MM.1S (cell line): ENCODE measurements at regions not wholly inside any gene's neighbourhood (a gene's known extent, or its start where the extent isn't known, plus 50 kb on each side); places are given as distances from the start of the nearest gene placed in this dataset.

Experiments used
- DNase-seq: peaks from one replicate; pipeline ENCODE4 v3.0.0-alpha.2; 2015
- H2AFZ ChIP-seq: fragments of 300-600 bp; sonication (generic); 2 replicates; pipeline ENCODE4 v1.6.0; 2016; ENCODE audit warnings: antibody characterized with exemption, low read length
- H3F3A ChIP-seq: fragments of 300-600 bp; sonication (generic); 2 replicates; pipeline ENCODE4 v1.6.1; 2016; ENCODE audit warnings: mild to moderate bottlenecking, antibody characterized with exemption, low read length, moderate library complexity, mixed read lengths; ENCODE audit not compliant: insufficient read depth
- H3K27ac ChIP-seq: fragments of 300-600 bp; sonication (generic); 2 replicates; pipeline ENCODE4 v1.5.1; 2016; ENCODE audit warnings: mild to moderate bottlenecking, low read length
- H3K27me3 ChIP-seq: fragments of 300-600 bp; sonication (generic); replicated peaks from 2 replicates; pipeline ENCODE4 v1.6.0; 2016; ENCODE audit warnings: low read length; ENCODE audit not compliant: insufficient read depth
- H3K36me3 ChIP-seq: fragments of 300-600 bp; sonication (generic); replicated peaks from 2 replicates; pipeline ENCODE4 v1.6.1; 2016; ENCODE audit warnings: mild to moderate bottlenecking, low read length, mixed read lengths; ENCODE audit not compliant: insufficient read depth
- H3K4me1 ChIP-seq: fragments of 300-600 bp; sonication (generic); 2 replicates; pipeline ENCODE4 v1.6.1; 2016; ENCODE audit warnings: low read length, mixed read lengths
- H3K4me2 ChIP-seq: fragments of 300-600 bp; sonication (generic); 2 replicates; pipeline ENCODE4 v1.6.0; 2016; ENCODE audit warnings: low read depth, low read length
- H3K4me3 ChIP-seq: fragments of 300-600 bp; sonication (generic); 2 replicates; pipeline ENCODE4 v1.5.1; 2016; ENCODE audit warnings: low read length, mixed read lengths
- H3K79me2 ChIP-seq: fragments of 300-600 bp; sonication (generic); 2 replicates; pipeline ENCODE4 v1.6.1; 2016; ENCODE audit warnings: mixed run types, low read length, mixed read lengths
- H3K9ac ChIP-seq: fragments of 300-600 bp; sonication (generic); 2 replicates; pipeline ENCODE4 v1.6.1; 2016; ENCODE audit warnings: low read length, mixed read lengths
- H3K9me2 ChIP-seq: fragments of 300-600 bp; sonication (generic); replicated peaks from 2 replicates; pipeline ENCODE4 v1.6.1; 2016; ENCODE audit warnings: mild to moderate bottlenecking, low read length, mixed read lengths; ENCODE audit not compliant: insufficient read depth
- H3K9me3 ChIP-seq: fragments of 300-600 bp; sonication (generic); replicated peaks from 2 replicates; pipeline ENCODE4 v1.6.1; 2016; ENCODE audit warnings: mild to moderate bottlenecking, low read length, mixed read lengths; ENCODE audit not compliant: insufficient read depth
- H4K20me1 ChIP-seq: fragments of 300-600 bp; sonication (generic); 2 replicates; pipeline ENCODE4 v1.6.1; 2016; ENCODE audit warnings: mild to moderate bottlenecking, low read length, moderate library complexity, mixed read lengths; ENCODE audit not compliant: insufficient read depth
- EZH2 ChIP-seq: fragments of 300-600 bp; sonication (generic); optimal IDR thresholded peaks from 2 replicates; pipeline ENCODE3; 2017; ENCODE audit warnings: low read depth, mild to moderate bottlenecking, antibody characterized with exemption, low read length, mixed read lengths
- EZH2phosphoT487 ChIP-seq: fragments of 300-600 bp; sonication (generic); IDR thresholded peaks from 2 replicates; pipeline ENCODE4 v1.6.1; 2018; ENCODE audit warnings: antibody characterized with exemption, low read length
- TF ChIP-seq, protein P1 (sequence below): fragments of 300-600 bp; sonication (generic); IDR thresholded peaks from 2 replicates; pipeline ENCODE4 v1.5.1; 2016; ENCODE audit warnings: antibody characterized with exemption, low read length, mixed read lengths

DNA sequence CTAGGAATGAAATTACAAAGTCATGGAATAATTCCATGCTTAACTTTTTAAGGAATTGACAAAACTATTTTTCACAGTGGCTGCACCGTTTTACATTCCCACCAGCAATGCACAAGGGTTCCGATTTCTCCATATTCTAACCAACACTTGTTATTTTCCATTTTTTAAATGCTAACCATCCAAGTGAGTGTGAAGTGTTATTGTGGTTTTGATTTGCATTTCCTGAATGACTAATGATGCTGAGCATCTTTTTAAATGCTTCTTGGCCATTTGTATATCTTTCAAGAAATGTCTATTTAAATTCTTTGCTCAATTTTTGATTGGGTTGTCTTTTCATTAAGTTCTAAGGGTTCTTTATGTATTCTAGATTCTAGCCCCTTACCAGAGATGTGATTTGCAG lies 479.5 kb upstream of the SMARCA2 start:
- no peaks in the 10 kb centered on the region for H3K79me2 ChIP-seq
- no peaks in the 10 kb centered on the region for H3K9me3 ChIP-seq
- no peaks in the 10 kb centered on the region for H3K9me2 ChIP-seq
- H3K36me3 ChIP-seq = no peaks in the 10 kb centered on the region
- H3K27ac ChIP-seq = no peak overlapping the region
- no peak overlapping the region for H2AFZ ChIP-seq
- no peak overlapping the region for H3K4me2 ChIP-seq
- TF ChIP-seq, protein P1, sequence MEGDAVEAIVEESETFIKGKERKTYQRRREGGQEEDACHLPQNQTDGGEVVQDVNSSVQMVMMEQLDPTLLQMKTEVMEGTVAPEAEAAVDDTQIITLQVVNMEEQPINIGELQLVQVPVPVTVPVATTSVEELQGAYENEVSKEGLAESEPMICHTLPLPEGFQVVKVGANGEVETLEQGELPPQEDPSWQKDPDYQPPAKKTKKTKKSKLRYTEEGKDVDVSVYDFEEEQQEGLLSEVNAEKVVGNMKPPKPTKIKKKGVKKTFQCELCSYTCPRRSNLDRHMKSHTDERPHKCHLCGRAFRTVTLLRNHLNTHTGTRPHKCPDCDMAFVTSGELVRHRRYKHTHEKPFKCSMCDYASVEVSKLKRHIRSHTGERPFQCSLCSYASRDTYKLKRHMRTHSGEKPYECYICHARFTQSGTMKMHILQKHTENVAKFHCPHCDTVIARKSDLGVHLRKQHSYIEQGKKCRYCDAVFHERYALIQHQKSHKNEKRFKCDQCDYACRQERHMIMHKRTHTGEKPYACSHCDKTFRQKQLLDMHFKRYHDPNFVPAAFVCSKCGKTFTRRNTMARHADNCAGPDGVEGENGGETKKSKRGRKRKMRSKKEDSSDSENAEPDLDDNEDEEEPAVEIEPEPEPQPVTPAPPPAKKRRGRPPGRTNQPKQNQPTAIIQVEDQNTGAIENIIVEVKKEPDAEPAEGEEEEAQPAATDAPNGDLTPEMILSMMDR = no peak
- TF ChIP-seq EZH2 (no peak), EZH2phosphoT487 (no peak)
- no peaks in the 10 kb centered on the region for H3K27me3 ChIP-seq
- no peak overlapping the region for H3K9ac ChIP-seq
- H3K4me1 ChIP-seq = 0 out of 2 replicates have a peak, but pooled peaks cover 3% of the 10 kb centered on the region
- DNase-seq = no peak
- no peak overlapping the region for H3K4me3 ChIP-seq
- no peaks in the 10 kb centered on the region for H3F3A ChIP-seq
- H4K20me1 ChIP-seq = no peaks in the 10 kb centered on the region

DNA sequence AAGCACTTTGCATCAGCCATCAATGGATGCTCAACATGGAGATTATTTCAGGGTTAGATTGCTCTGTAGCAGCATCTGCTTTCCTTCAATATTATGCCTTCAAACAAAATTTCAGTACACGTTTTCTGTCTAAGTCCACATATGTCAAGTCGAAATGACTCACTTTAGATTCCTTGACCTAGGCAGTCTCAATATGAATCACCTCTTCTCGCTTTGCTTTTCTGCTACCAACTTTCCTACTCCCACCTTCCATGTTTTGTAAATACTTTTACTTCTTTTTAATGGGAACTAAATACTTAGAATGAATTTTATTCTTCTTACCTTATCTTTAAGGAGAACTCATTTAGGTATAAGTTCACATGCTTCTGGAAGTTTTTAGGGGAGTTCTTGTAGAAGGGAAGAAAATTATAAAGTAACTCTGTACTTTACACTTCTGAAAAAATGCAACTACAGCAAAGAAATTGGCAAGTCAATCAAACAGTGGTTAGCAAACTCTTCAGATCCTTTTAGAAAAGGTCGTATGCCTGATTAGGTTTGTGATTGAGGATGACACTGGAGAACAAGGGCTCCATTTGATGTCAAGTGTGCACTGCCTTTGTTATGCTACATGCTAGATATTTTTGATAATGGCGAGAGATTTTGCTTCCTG lies 478.5 kb upstream of the SMARCA2 start:
- 0 out of 2 replicates have a peak, but pooled peaks cover 3% of the 10 kb centered on the region for H3K4me1 ChIP-seq
- no peak overlapping the region for H3K27ac ChIP-seq
- TF ChIP-seq EZH2 = no peak
- TF ChIP-seq, protein P1 = no peak
- TF ChIP-seq EZH2phosphoT487 = no peak
- no peaks in the 10 kb centered on the region for H3K9me3 ChIP-seq
- no peak overlapping the region for H3K9ac ChIP-seq
- H3K36me3 ChIP-seq = no peaks in the 10 kb centered on the region
- no peaks in the 10 kb centered on the region; the same call in 1 of the 2 replicates for H3F3A ChIP-seq
- H3K9me2 ChIP-seq = no peaks in the 10 kb centered on the region
- no peak overlapping the region for H2AFZ ChIP-seq
- H3K27me3 ChIP-seq = no peaks in the 10 kb centered on the region
- no peak for DNase-seq
- no peaks in the 10 kb centered on the region for H4K20me1 ChIP-seq
- no peak overlapping the region for H3K4me3 ChIP-seq
- H3K4me2 ChIP-seq = no peak overlapping the region
- H3K79me2 ChIP-seq = no peaks in the 10 kb centered on the region

DNA sequence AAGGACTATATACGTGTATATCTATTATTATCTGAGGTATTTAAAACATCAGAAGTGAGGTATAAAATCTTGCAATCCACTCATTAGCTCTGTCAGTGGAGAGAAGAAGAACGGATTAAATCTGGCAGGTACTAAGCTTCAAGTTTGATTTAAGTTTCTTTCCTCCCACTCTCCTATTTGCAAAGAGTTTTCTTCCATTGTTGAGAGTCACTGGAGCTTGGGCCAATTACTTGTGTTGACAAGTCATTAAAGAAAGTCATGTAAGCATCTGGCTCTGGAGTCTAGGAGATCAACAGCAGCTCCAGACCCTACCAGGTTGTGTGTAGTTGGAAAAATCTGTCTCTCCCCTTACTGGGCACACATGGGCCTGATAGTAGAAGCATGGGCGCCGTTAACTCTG lies 476.8 kb upstream of the SMARCA2 start:
- Histone ChIP-seq H3K27me3 (no peaks in the 10 kb centered on the region), H3K4me2 (no peak overlapping the region), H3K4me1 (0 out of 2 replicates have a peak, but pooled peaks cover 3% of the 10 kb centered on the region), H3F3A (no peaks in the 10 kb centered on the region; the same call in 1 of the 2 replicates), H3K36me3 (no peaks in the 10 kb centered on the region), H3K27ac (no peak overlapping the region), H3K9ac (no peak overlapping the region), H2AFZ (no peak overlapping the region), H3K9me2 (no peaks in the 10 kb centered on the region), H3K79me2 (no peaks in the 10 kb centered on the region), H4K20me1 (no peaks in the 10 kb centered on the region), H3K4me3 (no peak overlapping the region), H3K9me3 (no peaks in the 10 kb centered on the region)
- TF ChIP-seq EZH2 = no peak
- TF ChIP-seq EZH2phosphoT487 = no peak
- TF ChIP-seq, protein P1 = no peak
- no peak for DNase-seq
